Activated gamma-delta T cell treated with anti-CD3 and anti-CD28 coated beads, Interleukin-2, amount 50 U/mL, for 16 hours (primary cell): ENCODE measurements at regions not wholly inside any gene's neighbourhood (a gene's known extent, or its start where the extent isn't known, plus 50 kb on each side); places are given as distances from the start of the nearest gene placed in this dataset.
A peak's percentile ranks its signal among the peaks of the same experiment; 100 is the strongest.
"Not testable (repeated sequence)": the region's sequence is repeated elsewhere in the genome, so short reads cannot be mapped to it uniquely, and the experiment has no call there.

Experiments
- DNase-seq: peaks from one replicate; pipeline ENCODE4 v3.0.0-alpha.2; 2020; ENCODE audit warnings: low read depth

DNA sequence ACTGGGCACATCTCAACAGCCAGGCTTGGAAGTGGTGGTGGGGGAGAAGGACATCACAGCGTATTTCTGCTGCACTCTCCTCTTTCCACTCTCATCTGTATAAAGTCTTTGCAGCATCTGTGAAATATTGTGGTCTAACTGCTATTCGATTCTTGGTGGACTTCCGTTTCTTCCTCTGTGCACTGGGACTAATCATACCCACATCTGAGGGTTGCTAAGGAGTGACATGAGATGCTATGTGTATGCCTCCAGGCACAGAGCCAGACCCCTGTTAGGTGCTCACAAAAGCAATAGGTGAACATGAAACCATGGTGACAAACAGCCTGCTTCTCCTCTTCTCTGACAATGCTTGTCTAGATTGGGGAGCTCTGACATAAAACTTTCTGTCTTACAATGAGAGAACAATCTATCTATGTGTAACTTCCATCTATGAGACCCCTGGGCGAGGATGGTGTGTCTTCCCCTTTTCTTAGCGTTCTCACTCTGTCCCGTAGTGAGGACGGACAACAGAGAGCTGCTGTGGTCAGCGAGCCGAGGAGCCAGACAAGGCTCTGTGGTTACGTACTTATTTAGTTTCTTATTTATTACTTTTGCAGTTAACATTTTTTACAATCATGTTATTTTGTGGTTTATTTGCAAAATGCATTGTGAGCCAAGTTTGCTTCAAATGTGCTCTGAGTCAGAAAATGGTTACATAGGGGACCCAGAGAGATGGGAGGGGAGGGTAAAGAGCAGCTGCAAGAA, 196.7 kb upstream of the TPRG1 start:
- DNase-seq: peak; percentile 4

DNA sequence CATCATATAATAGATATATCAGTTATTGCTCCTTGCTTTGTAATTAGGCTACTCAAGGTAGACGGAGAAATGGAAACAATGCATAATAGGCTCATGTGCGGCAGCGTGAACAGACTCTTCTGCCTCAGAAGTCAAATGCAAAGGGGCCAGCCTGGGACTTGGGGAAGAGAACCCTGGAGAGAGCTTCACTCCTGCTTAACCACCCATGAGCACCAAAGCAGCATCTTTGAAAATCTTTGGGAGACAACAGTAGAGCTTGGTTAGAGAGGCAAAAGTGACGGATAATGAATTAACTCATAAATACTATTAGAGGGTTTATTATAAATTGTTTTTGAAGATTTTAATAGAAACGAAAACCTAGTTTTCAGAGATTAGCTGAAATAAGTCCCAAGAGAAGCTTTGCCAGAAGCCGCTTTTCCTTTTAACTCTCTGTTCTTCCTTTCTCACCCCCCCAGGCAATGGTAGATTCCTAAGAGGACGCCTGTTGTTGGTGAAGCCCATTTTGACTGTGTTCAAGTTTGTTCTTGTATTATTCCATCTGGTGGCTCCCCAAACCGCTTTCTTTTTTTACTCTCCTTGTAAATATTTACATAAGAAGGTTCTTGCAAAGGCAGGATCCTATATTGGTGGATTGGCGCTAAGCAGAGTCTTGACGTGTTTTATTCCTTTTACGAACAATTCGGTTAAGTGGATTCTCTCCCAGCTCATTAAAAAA, 196.0 kb upstream of the TPRG1 start:
- DNase-seq: no peak

GRCh38 chr3:188976407-188976806, 195.4 kb upstream of the TPRG1 start:
- DNase-seq: no peak

DNA sequence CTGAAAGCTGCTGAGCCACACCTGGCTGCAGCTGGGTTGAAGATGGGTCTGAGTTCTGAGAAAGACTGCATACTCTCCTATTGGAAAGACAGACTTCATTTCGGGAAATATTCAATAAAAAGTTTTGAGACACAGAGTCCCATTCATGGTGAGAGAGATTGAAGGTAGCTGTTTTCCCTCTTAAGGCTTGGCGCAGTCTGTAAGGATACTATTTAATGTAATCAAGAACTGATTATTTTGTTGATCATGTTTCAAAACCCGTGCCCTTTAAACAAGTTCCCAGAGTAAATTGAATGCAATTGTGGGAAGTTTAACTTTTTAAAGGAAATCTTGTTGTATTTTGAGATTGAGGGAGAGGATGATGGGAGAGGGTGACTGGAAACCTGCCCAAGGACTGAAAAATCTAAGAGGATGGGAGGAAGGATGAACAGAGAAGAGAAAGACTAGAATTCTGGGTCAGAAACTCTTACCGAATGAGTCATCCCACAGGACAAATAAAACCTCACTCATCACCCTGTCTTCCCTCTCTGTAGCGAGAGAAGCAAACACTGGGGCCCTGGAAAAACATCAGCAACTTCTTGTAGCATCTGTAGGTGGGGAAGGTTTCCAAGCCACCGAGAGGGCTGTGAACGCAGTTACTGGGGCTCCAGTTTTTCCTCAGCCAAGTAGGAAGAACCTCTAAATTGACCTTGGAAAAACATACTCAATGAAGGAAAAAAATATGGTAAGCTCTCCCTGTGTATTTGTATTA, 193.2 kb upstream of the TPRG1 start:
- DNase-seq: no peak

- DNase-seq: no peak
These were observed 192.5 kb upstream of the TPRG1 start for GRCh38 chr3:188979248-188979647.

- DNase-seq: no peak
These were observed 192.0 kb upstream of the TPRG1 start for GRCh38 chr3:188979669-188980310.

- DNase-seq: no peak
These were observed 178.6 kb upstream of the TPRG1 start for GRCh38 chr3:188993181-188993580.

DNA sequence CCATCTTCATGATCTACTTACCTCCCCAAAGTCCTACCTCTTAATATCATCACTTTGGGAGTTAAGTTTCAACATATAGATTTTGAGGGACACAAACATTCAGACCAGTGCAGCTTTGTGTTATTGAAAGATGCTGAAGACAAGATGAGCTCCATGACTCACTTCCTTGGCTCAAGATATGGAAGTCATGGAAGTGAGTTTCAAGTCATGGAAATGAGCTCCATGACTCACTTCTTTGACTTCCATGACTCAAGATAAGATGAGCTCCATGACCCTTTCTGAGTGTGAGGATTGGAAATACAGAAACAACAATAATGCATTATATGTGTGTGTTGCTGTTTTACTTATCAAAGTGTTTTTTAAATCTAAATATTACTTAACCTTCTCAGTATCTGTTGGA, 170.2 kb upstream of the TPRG1 start:
- DNase-seq: no peak

DNA sequence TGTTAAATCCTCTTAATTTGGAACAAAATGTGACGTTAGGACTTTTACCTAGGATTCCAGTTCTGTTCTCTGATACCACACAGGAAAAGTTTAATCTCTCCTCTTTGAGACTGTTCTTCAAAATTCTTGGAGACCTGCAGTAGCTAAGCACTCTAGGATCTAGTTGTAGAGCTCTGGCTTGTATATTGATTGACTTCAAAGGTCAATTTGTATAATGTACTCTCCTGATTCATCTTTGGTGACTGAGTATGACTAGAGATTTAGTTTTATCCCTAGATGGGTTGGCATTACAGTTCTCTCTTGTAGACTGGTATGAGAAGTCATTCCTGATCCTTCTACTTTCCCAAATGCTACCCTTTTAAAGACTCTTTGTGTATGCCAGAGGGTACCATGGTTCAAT, 168.4 kb upstream of the TPRG1 start:
- DNase-seq: no peak

- no peak for DNase-seq
These were observed 158.4 kb upstream of the TPRG1 start for GRCh38 chr3:189013224-189013888.

GRCh38 chr3:189014526-189014925, 157.2 kb upstream of the TPRG1 start:
- no peak for DNase-seq

- not testable (repeated sequence) for DNase-seq
These were observed 148.9 kb upstream of the TPRG1 start for GRCh38 chr3:189022576-189023466.

DNA sequence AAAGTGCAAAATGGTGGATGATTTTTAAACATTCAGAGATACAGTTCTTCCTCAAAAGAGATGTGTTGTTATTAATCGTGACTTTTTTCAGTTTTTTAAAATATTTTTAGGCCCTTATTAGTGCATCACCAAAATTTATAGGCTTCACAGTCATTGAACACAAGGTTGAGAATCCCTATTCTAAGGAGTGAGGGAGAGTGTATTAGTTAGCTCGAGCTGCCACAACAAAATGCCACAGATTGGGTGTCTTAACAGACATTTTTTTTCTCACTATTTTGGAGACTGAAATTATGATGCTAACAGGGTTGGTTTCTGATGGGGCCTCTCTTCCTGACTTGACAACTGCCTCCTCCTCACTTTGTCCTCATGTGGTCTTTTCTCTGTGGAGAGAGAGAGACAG, 145.9 kb upstream of the TPRG1 start:
- no peak for DNase-seq

GRCh38 chr3:189027626-189028155, 144.1 kb upstream of the TPRG1 start:
- DNase-seq: no peak

DNA sequence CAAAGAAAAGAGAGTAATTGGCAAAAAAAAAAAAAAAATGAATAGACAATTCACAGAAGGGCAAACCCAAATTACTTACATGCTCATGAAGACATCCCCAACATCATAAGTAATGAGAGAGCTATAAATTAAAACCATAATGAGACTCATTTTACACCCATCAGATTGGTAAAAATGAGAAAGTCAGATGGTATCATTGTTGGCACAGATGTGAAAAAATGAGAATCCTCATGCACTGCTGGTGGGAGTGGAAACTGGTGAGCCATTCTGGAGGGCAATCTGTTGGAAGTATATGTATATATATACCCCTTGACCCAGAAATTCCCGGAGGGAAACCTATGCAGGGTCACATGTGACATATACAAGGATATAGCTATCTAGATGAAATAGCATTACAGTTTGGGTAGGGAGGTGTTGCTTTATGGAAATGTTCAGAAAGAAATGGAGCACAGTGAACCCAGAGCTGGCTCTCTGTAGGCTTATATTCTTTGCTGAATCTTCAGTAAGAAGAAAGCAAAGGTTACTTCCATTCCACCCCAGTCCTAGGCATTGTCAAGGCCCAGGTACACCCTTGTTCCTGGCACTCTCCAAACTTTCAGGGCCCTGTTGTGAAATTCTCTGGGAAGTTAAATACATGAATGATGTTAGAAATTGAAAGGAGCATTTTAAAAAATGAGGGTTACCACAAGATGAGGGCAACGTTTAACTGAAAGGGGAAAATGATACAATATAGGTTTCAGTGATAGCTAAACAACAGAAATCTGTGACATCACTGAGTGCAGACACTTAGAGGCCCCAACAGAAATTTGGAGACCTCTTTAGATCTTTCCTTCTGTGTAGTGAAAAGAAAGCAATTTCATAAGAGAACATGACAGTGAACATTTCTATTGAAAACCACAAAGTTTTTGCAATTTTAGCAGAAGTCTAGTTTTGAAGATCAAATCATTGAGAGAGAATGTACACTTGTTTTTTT, 132.7 kb upstream of the TPRG1 start:
- DNase-seq: no peak

- no peak for DNase-seq
These were observed 131.0 kb upstream of the TPRG1 start for GRCh38 chr3:189040656-189041335.

DNA sequence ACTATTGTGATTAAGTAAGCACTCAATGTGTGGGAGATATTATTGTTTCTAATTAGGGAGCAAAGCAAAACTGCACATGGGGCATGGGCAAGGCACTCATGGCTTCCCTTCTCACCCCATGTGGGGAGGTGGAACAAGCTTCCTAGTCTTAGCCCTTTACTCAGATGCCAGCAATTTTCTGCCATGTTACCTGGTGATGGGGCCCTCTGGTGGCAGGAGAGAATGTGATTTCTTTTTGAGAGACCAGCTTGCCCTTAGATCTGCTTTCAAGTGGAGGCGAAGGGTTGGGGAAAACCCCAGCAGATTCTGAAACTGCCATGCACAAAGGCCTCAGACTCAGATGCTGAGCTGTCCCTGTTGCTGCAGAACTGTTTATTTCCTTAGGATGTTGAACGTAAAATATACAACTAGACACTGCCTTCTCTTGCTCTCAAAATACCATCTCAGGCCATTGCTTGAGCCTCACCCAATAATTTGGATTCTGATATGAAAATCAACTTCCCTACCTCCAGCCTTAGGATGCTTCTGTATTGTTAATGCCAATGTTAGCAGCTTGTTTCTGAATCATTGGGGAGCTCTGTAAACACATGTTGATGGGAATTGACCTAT, 130.2 kb upstream of the TPRG1 start:
- DNase-seq: peak; percentile 73

- no peak for DNase-seq
These were observed 128.9 kb upstream of the TPRG1 start for GRCh38 chr3:189042832-189043231.
